Fibroblast of skin of abdomen (primary cell): ENCODE measurements at regions not wholly inside any gene's neighbourhood (a gene's known extent, or its start where the extent isn't known, plus 50 kb on each side); places are given as distances from the start of the nearest gene placed in this dataset.

ENCODE experiments used
- DNase-seq: peaks from one replicate; pipeline ENCODE4 v3.0.0-alpha.2; 2013

- no peak for DNase-seq
Measured at GRCh38 chr10:128316925-128317324, 190.7 kb upstream of the MKI67 start.

- DNase-seq = no peak
Measured at GRCh38 chr10:128318366-128318765, 192.1 kb upstream of the MKI67 start.

GRCh38 chr10:128318913-128319312 lies 192.7 kb upstream of the MKI67 start:
- no peak for DNase-seq

- no peak for DNase-seq
Measured at GRCh38 chr10:128322106-128322505, 195.9 kb upstream of the MKI67 start.

- DNase-seq = no peak
Measured at GRCh38 chr10:128322950-128323349, 196.7 kb upstream of the MKI67 start.

- no peak for DNase-seq
Measured at GRCh38 chr10:128324058-128324827, 198.0 kb upstream of the MKI67 start.

- DNase-seq = no peak
Measured at GRCh38 chr10:128325788-128326187, 199.6 kb upstream of the MKI67 start.

GRCh38 chr10:128326251-128326650 lies 200.0 kb upstream of the MKI67 start:
- no peak for DNase-seq

GRCh38 chr10:128326851-128327250 lies 200.6 kb upstream of the MKI67 start:
- no peak for DNase-seq

- no peak for DNase-seq
Measured at GRCh38 chr10:128336401-128336800, 210.2 kb upstream of the MKI67 start.

GRCh38 chr10:128337860-128338378 lies 211.7 kb upstream of the MKI67 start:
- no peak for DNase-seq

- DNase-seq = no peak
Measured at GRCh38 chr10:128338951-128339350, 212.7 kb upstream of the MKI67 start.

GRCh38 chr10:128339753-128340152 lies 213.5 kb upstream of the MKI67 start:
- DNase-seq = no peak

- DNase-seq = no peak
Measured at GRCh38 chr10:128345353-128345752, 219.1 kb upstream of the MKI67 start.

- no peak for DNase-seq
Measured at GRCh38 chr10:128360783-128361182, 234.6 kb upstream of the MKI67 start.

GRCh38 chr10:128361487-128361886 lies 235.3 kb upstream of the MKI67 start:
- no peak for DNase-seq

- no peak for DNase-seq
Measured at GRCh38 chr10:128362514-128362913, 236.3 kb upstream of the MKI67 start.

GRCh38 chr10:128364631-128365030 lies 238.4 kb upstream of the MKI67 start:
- no peak for DNase-seq

GRCh38 chr10:128365156-128365725 lies 239.0 kb upstream of the MKI67 start:
- DNase-seq = no peak

GRCh38 chr10:128367807-128368206 lies 241.6 kb upstream of the MKI67 start:
- no peak for DNase-seq

GRCh38 chr10:128369101-128369650 lies 243.0 kb upstream of the MKI67 start:
- no peak for DNase-seq

GRCh38 chr10:128373071-128373749 lies 247.0 kb upstream of the MKI67 start:
- DNase-seq = no peak

- DNase-seq = no peak
Measured at GRCh38 chr10:128373831-128374230, 247.6 kb upstream of the MKI67 start.
